ENCODE measurements at regions not wholly inside any gene's neighbourhood (a gene's known extent, or its start where the extent isn't known, plus 50 kb on each side); places are given as distances from the start of the nearest gene placed in this dataset.
"Not testable (repeated sequence)": the region's sequence is repeated elsewhere in the genome, so short reads cannot be mapped to it uniquely, and the experiment has no call there.

DNA sequence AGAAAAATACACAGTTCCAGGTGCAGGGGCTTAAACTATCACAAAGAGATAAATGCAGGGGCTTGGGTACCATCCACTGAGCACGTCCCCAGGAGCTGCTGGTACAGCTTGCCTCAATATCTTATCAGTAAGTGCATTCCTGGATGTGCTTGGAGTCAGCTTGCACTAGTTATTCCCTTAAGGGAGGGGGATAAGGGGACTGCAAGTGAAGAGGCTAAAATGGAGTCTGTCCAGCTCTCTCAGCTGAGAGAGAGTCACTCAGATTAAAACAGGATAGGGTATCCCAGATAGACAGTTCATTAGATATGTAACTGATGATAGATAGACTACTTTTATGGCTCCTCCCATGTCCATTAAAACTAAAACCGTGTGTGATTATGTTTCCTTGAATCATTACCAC is 82.5 kb downstream of the PRR15 start:
- H3K27ac ChIP-seq (ENCODE audit: low read depth, low read length); H3K9me3 ChIP-seq (ENCODE audit: low read length); H3K4me3 ChIP-seq (ENCODE audit: low read length); H3K27ac Mint-ChIP-seq; H3K9me3 Mint-ChIP-seq; H3K4me3 Mint-ChIP-seq; H3K36me3 Mint-ChIP-seq; H3K4me1 ChIP-seq (ENCODE audit: insufficient read depth, low read length); H3K27me3 ChIP-seq (ENCODE audit: insufficient read depth, low read length, poor library complexity, severe bottlenecking); H3K4me1 Mint-ChIP-seq; H3K36me3 ChIP-seq (ENCODE audit: insufficient read depth, low read length); POLR2A ChIA-PET; H3K27me3 Mint-ChIP-seq; DNase-seq; CTCF ChIA-PET: not testable (repeated sequence)

DNA sequence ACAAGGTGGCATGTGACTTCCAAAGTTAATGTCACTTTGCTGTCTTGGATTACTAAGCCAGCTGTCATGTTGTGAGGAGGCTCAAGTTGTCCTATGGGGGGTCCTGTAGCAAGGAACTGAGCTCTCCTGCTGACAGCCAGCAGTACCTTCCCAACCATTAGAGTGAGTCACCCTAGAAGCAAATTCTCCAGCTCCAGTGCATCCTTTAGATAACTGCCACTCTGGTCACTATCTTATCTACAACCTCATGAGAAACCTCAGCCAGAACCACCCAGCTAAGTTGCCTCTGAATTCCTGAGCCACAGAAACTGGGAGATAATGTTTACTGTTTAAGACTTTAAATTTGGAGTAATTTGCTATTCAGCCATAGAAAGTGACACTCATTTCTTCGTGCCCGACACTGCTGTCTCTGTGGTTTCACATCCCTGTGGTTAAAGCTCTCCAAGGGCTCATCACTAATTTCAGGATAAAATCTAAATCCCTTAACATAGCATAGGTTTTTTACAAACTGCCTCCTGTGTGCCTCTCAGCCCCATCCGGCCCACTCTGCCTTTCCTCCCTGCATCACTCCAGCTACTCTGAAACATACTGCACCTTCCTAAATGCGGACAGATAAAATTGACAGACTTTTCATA is 83.5 kb downstream of the PRR15 start:
- Histone ChIP-seq H3K36me3 (ENCODE audit: insufficient read depth, low read length) (no peaks in the 10 kb centered on the region), H3K27ac (ENCODE audit: low read depth, low read length) (no peak overlapping the region), H3K4me3 (ENCODE audit: low read length) (no peak overlapping the region), H3K4me1 (ENCODE audit: insufficient read depth, low read length) (no peaks in the 10 kb centered on the region), H3K9me3 (ENCODE audit: low read length) (no peaks in the 10 kb centered on the region), H3K27me3 (ENCODE audit: insufficient read depth, low read length, poor library complexity, severe bottlenecking) (no peaks in the 10 kb centered on the region)
- peaks cover 0 to 6% (median 0%) of the 10 kb centered on the region in 5 donors for H3K9me3 Mint-ChIP-seq
- ChIA-PET POLR2A (no interaction called here), CTCF (no interaction called here)
- no peaks in the 10 kb centered on the region for H3K4me1 Mint-ChIP-seq
- no peak overlapping the region for H3K27ac Mint-ChIP-seq
- H3K27me3 Mint-ChIP-seq, result peaks cover 4 to 7% of the 10 kb centered on the region in 2 donors
- H3K4me3 Mint-ChIP-seq, result no peak overlapping the region
- no peaks in the 10 kb centered on the region for H3K36me3 Mint-ChIP-seq
- no peak for DNase-seq

- H3K27me3 ChIP-seq (ENCODE audit: insufficient read depth, low read length, poor library complexity, severe bottlenecking); H3K9me3 Mint-ChIP-seq; H3K4me1 ChIP-seq (ENCODE audit: insufficient read depth, low read length); H3K36me3 ChIP-seq (ENCODE audit: insufficient read depth, low read length); H3K36me3 Mint-ChIP-seq; H3K4me1 Mint-ChIP-seq; H3K9me3 ChIP-seq (ENCODE audit: low read length); POLR2A ChIA-PET; H3K4me3 Mint-ChIP-seq; H3K27ac Mint-ChIP-seq; CTCF ChIA-PET; H3K27me3 Mint-ChIP-seq; H3K4me3 ChIP-seq (ENCODE audit: low read length); H3K27ac ChIP-seq (ENCODE audit: low read depth, low read length); DNase-seq: not testable (repeated sequence)
Observed at GRCh38 chr7:29647691-29648210, 84.1 kb downstream of the PRR15 start.

GRCh38 chr7:29649028-29649716 is 85.5 kb downstream of the PRR15 start:
- no peaks in the 10 kb centered on the region for H3K36me3 Mint-ChIP-seq
- no peaks in the 10 kb centered on the region for H3K27me3 ChIP-seq (ENCODE audit: insufficient read depth, low read length, poor library complexity, severe bottlenecking)
- no peaks in the 10 kb centered on the region for H3K4me1 ChIP-seq (ENCODE audit: insufficient read depth, low read length)
- no peaks in the 10 kb centered on the region for H3K9me3 ChIP-seq (ENCODE audit: low read length)
- ChIA-PET CTCF (no interaction called here), POLR2A (no interaction called here)
- H3K36me3 ChIP-seq (ENCODE audit: insufficient read depth, low read length), result no peaks in the 10 kb centered on the region
- H3K27ac Mint-ChIP-seq, result no peak overlapping the region
- H3K4me1 Mint-ChIP-seq, result no peaks in the 10 kb centered on the region
- peaks cover 0 to 6% (median 0%) of the 10 kb centered on the region in 5 donors for H3K9me3 Mint-ChIP-seq
- no peak overlapping the region for H3K4me3 ChIP-seq (ENCODE audit: low read length)
- no peak for DNase-seq
- H3K4me3 Mint-ChIP-seq, result no peak overlapping the region
- peaks cover 0 to 4% of the 10 kb centered on the region in 2 donors for H3K27me3 Mint-ChIP-seq
- no peak overlapping the region for H3K27ac ChIP-seq (ENCODE audit: low read depth, low read length)

DNA sequence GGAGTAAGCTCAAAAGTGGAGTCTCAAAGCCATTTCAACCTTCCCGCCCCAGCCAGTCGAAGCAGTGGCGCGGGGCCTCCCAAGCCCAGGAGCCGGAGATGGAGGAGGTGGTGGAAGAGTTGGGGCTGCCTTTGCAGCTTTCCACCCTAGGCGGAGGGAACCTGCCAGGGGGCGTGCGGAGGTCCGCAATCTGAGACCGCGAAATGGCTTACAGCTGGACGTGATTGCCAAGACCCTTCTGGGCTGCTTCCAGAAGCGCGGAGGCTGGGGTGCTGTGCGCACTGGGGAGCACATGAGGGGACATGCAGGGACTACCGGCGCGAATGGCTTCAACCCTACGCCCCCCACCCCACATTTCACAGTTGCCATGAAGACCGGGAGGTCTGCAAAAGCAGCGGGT is 86.2 kb downstream of the PRR15 start:
- Mint-ChIP-seq H3K9me3 (peaks cover 0 to 6% (median 0%) of the 10 kb centered on the region in 5 donors), H3K4me3 (no peak overlapping the region), H3K27ac (no peak overlapping the region), H3K27me3 (peaks cover 0 to 4% of the 10 kb centered on the region in 2 donors), H3K4me1 (no peaks in the 10 kb centered on the region), H3K36me3 (no peaks in the 10 kb centered on the region)
- Histone ChIP-seq H3K36me3 (ENCODE audit: insufficient read depth, low read length) (no peaks in the 10 kb centered on the region), H3K4me3 (ENCODE audit: low read length) (no peak overlapping the region), H3K27me3 (ENCODE audit: insufficient read depth, low read length, poor library complexity, severe bottlenecking) (no peaks in the 10 kb centered on the region), H3K9me3 (ENCODE audit: low read length) (no peaks in the 10 kb centered on the region), H3K4me1 (ENCODE audit: insufficient read depth, low read length) (no peaks in the 10 kb centered on the region), H3K27ac (ENCODE audit: low read depth, low read length) (no peak overlapping the region)
- DNase-seq, result no peak
- POLR2A ChIA-PET, result no interaction called here
- CTCF ChIA-PET, result no interaction called here

- Mint-ChIP-seq H3K4me1 (no peaks in the 10 kb centered on the region), H3K9me3 (peaks cover 0 to 6% (median 0%) of the 10 kb centered on the region in 5 donors), H3K27me3 (peaks cover 0 to 4% of the 10 kb centered on the region in 2 donors), H3K4me3 (no peak overlapping the region), H3K27ac (no peak overlapping the region), H3K36me3 (no peaks in the 10 kb centered on the region)
- Histone ChIP-seq H3K36me3 (ENCODE audit: insufficient read depth, low read length) (no peaks in the 10 kb centered on the region), H3K9me3 (ENCODE audit: low read length) (no peaks in the 10 kb centered on the region), H3K27me3 (ENCODE audit: insufficient read depth, low read length, poor library complexity, severe bottlenecking) (no peaks in the 10 kb centered on the region), H3K27ac (ENCODE audit: low read depth, low read length) (no peak overlapping the region), H3K4me1 (ENCODE audit: insufficient read depth, low read length) (no peaks in the 10 kb centered on the region), H3K4me3 (ENCODE audit: low read length) (no peak overlapping the region)
- no peak for DNase-seq
- ChIA-PET POLR2A (no interaction called here), CTCF (no interaction called here)
Observed at GRCh38 chr7:29651477-29651876, 87.8 kb downstream of the PRR15 start.

- H3K27me3 ChIP-seq (ENCODE audit: insufficient read depth, low read length, poor library complexity, severe bottlenecking), result no peaks in the 10 kb centered on the region
- H3K4me1 ChIP-seq (ENCODE audit: insufficient read depth, low read length), result no peaks in the 10 kb centered on the region
- no peak overlapping the region for H3K27ac ChIP-seq (ENCODE audit: low read depth, low read length)
- no peak overlapping the region for H3K4me3 ChIP-seq (ENCODE audit: low read length)
- POLR2A ChIA-PET, result no interaction called here
- H3K4me1 Mint-ChIP-seq, result no peaks in the 10 kb centered on the region
- no peaks in the 10 kb centered on the region for H3K36me3 ChIP-seq (ENCODE audit: insufficient read depth, low read length)
- CTCF ChIA-PET, result no interaction called here
- DNase-seq, result no peak
- no peaks in the 10 kb centered on the region for H3K27me3 Mint-ChIP-seq
- H3K27ac Mint-ChIP-seq, result no peak overlapping the region
- peaks cover 0 to 4% (median 0%) of the 10 kb centered on the region in 5 donors for H3K9me3 Mint-ChIP-seq
- H3K36me3 Mint-ChIP-seq, result no peaks in the 10 kb centered on the region
- H3K4me3 Mint-ChIP-seq, result no peak overlapping the region
- H3K9me3 ChIP-seq (ENCODE audit: low read length), result no peaks in the 10 kb centered on the region
Observed at GRCh38 chr7:29652556-29652955, 88.9 kb downstream of the PRR15 start.

- H3K4me1 ChIP-seq (ENCODE audit: insufficient read depth, low read length); H3K4me3 ChIP-seq (ENCODE audit: low read length); H3K27ac Mint-ChIP-seq; H3K4me1 Mint-ChIP-seq; H3K4me3 Mint-ChIP-seq; H3K27me3 Mint-ChIP-seq; H3K9me3 Mint-ChIP-seq; H3K36me3 ChIP-seq (ENCODE audit: insufficient read depth, low read length); POLR2A ChIA-PET; H3K27ac ChIP-seq (ENCODE audit: low read depth, low read length); DNase-seq; H3K27me3 ChIP-seq (ENCODE audit: insufficient read depth, low read length, poor library complexity, severe bottlenecking); CTCF ChIA-PET; H3K9me3 ChIP-seq (ENCODE audit: low read length); H3K36me3 Mint-ChIP-seq: not testable (repeated sequence)
Observed at GRCh38 chr7:29654340-29654739, 90.7 kb downstream of the PRR15 start.

All from CD8-positive, alpha-beta memory T cell (primary cell).